H4 (cell line): ENCODE measurements at regions not wholly inside any gene's neighbourhood (a gene's known extent, or its start where the extent isn't known, plus 50 kb on each side); places are given as distances from the start of the nearest gene placed in this dataset.

Source experiments
- DNase-seq: peaks from one replicate; pipeline ENCODE4 v3.0.0-alpha.2; 2015; ENCODE audit warnings: low spot score

- DNase-seq = no peak
Observed at GRCh38 chr7:20021066-20021465, 196.1 kb downstream of the MACC1 start.

GRCh38 chr7:20019757-20020432, 197.3 kb downstream of the MACC1 start:
- DNase-seq = no peak

- no peak for DNase-seq
Observed at GRCh38 chr7:20016669-20017068, 200.5 kb downstream of the MACC1 start.

- DNase-seq = no peak
Observed at GRCh38 chr7:20013536-20013935, 203.6 kb downstream of the MACC1 start.

GRCh38 chr7:20012100-20012499, 205.1 kb downstream of the MACC1 start:
- DNase-seq = no peak

GRCh38 chr7:20010877-20011276, 206.3 kb downstream of the MACC1 start:
- no peak for DNase-seq

GRCh38 chr7:20007510-20007909, 209.7 kb downstream of the MACC1 start:
- peak; percentile 42 for DNase-seq

- no peak for DNase-seq
Observed at GRCh38 chr7:20005081-20005480, 212.1 kb downstream of the MACC1 start.

- DNase-seq = no peak
Observed at GRCh38 chr7:19999681-20000080, 217.5 kb downstream of the MACC1 start.

- no peak for DNase-seq
Observed at GRCh38 chr7:19991936-19992335, 218.5 kb upstream of the TMEM196 start.

- DNase-seq = peak; percentile 58
Observed at GRCh38 chr7:19989906-19990305, 216.5 kb upstream of the TMEM196 start.

- no peak for DNase-seq
Observed at GRCh38 chr7:19988860-19989259, 215.4 kb upstream of the TMEM196 start.

- peak; percentile 37 for DNase-seq
Observed at GRCh38 chr7:19984231-19984632, 210.8 kb upstream of the TMEM196 start.

- peak; percentile 95 for DNase-seq
Observed at GRCh38 chr7:19982841-19983835, 209.7 kb upstream of the TMEM196 start.

- DNase-seq = no peak
Observed at GRCh38 chr7:19973581-19973980, 200.2 kb upstream of the TMEM196 start.

GRCh38 chr7:19972876-19973275, 199.5 kb upstream of the TMEM196 start:
- no peak for DNase-seq

GRCh38 chr7:19971956-19972355, 198.5 kb upstream of the TMEM196 start:
- no peak for DNase-seq

GRCh38 chr7:19970514-19970913, 197.1 kb upstream of the TMEM196 start:
- no peak for DNase-seq

- no peak for DNase-seq
Observed at GRCh38 chr7:19969859-19970493, 196.6 kb upstream of the TMEM196 start.

- no peak for DNase-seq
Observed at GRCh38 chr7:19964246-19964645, 190.8 kb upstream of the TMEM196 start.

GRCh38 chr7:19963695-19964094, 190.3 kb upstream of the TMEM196 start:
- no peak for DNase-seq

- peak; percentile 85 for DNase-seq
Observed at GRCh38 chr7:19958309-19958896, 185.0 kb upstream of the TMEM196 start.
